Adrenal gland (tissue), 5 donors: ENCODE measurements at regions not wholly inside any gene's neighbourhood (a gene's known extent, or its start where the extent isn't known, plus 50 kb on each side); places are given as distances from the start of the nearest gene placed in this dataset.

Experiments used
- POLR2A ChIP-seq, 2 donors: fragments of 450-650 bp; IDR thresholded peaks; one replicate each; pipeline ENCODE4 v1.6.1; 2017; ENCODE audit warnings: antibody characterized with exemption in 2 of 2, mild to moderate bottlenecking in 2 of 2, moderate library complexity in 1 of 2
- TF ChIP-seq, protein P1 (sequence below), 6 experiments: fragments of 450-650 bp in 4 of 6; fragments of 200-600 bp in 2 of 6; sonication (generic) in 1 of 6; IDR thresholded peaks; 1 replicate in 5 of 6; 2 replicates in 1 of 6; pipeline versions ENCODE4 v1.5.1 to v1.8.0; 2016 to 2021; ENCODE audit warnings: antibody characterized with exemption in 6 of 6, mild to moderate bottlenecking in 2 of 6, moderate library complexity in 1 of 6
- donor health status: DM: no; HTN: no; CAD: no.

- TF ChIP-seq, protein P1, sequence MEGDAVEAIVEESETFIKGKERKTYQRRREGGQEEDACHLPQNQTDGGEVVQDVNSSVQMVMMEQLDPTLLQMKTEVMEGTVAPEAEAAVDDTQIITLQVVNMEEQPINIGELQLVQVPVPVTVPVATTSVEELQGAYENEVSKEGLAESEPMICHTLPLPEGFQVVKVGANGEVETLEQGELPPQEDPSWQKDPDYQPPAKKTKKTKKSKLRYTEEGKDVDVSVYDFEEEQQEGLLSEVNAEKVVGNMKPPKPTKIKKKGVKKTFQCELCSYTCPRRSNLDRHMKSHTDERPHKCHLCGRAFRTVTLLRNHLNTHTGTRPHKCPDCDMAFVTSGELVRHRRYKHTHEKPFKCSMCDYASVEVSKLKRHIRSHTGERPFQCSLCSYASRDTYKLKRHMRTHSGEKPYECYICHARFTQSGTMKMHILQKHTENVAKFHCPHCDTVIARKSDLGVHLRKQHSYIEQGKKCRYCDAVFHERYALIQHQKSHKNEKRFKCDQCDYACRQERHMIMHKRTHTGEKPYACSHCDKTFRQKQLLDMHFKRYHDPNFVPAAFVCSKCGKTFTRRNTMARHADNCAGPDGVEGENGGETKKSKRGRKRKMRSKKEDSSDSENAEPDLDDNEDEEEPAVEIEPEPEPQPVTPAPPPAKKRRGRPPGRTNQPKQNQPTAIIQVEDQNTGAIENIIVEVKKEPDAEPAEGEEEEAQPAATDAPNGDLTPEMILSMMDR (IDR thresholded peaks at IDR 0.05) = no peak
- TF ChIP-seq POLR2A (IDR thresholded peaks at IDR 0.05) = no peak
Measured at GRCh38 chr9:79334001-79334400, 237.8 kb upstream of the TLE4 start.
